GM12878 (cell line): ENCODE measurements at regions not wholly inside any gene's neighbourhood (a gene's known extent, or its start where the extent isn't known, plus 50 kb on each side); places are given as distances from the start of the nearest gene placed in this dataset.

Experiments used
- ATAC-seq: fragments of 200-7000 bp; cut with Tn5 transposase; 3 replicates; pipeline ENCODE4 v1.9.1; 2020; ENCODE audit warnings: mild to moderate bottlenecking, moderate library complexity
- BruUV-seq: library from RNA; stranded (reverse); fragments of 400-500 nt; replicated peaks from 2 replicates; lab custom pipeline; 2021; lab: Mats Ljungman, UMichigan
- CTCF ChIA-PET: fragments of 300-600 bp; sonication (Branson Sonifier 250); formaldehyde crosslinking; extraction: SDS; loops from one replicate; lab custom pipeline; 2021; ENCODE audit warnings: inconsistent platforms; lab: Yijun Ruan, JAX
- POLR2A ChIA-PET: fragments of 350-600 bp; formaldehyde crosslinking; extraction: SDS; loops from one replicate; lab custom pipeline; 2021; ENCODE audit warnings: inconsistent platforms; lab: Charles Lee
- RAD21 ChIA-PET: fragments of 300-600 bp; sonication (Branson Sonifier 250); formaldehyde crosslinking; loops from one replicate; lab custom pipeline; 2023; ENCODE audit warnings: antibody characterized with exemption; ENCODE audit not compliant: unreplicated experiment; lab: Charles Lee
- SMC1A ChIA-PET: fragments of 300-600 bp; sonication (Branson Sonifier 250); formaldehyde crosslinking; loops from one replicate; lab custom pipeline; 2023; ENCODE audit not compliant: unreplicated experiment, uncharacterized antibody; lab: Charles Lee
- DNase-seq: peaks from one replicate; pipeline ENCODE4 v3.0.0-alpha.2; 2011; ENCODE audit warnings: low read depth, low spot score
- FAIRE-seq: peaks from 3 replicates; lab custom pipeline; 2011; peaks lifted over from hg19 to GRCh38; lab: Jason Lieb, UNC
- H2AFZ ChIP-seq: 2 replicates; pipeline ENCODE4 v1.6.0; 2011; ENCODE audit warnings: low read depth, low read length, control low read depth; ENCODE audit not compliant: control insufficient read depth
- H3K27ac ChIP-seq: 2 replicates; pipeline ENCODE4 v1.5.1; 2011; ENCODE audit warnings: control low read depth; ENCODE audit not compliant: control insufficient read depth, insufficient read depth
- H3K27me3 ChIP-seq, 2 experiments: replicated peaks in 1 of 2; 2 replicates each; pipeline versions ENCODE4 v1.6.0 to v1.6.1; 2011; ENCODE audit warnings: low read length in 1 of 2; ENCODE audit not compliant: control insufficient read depth in 2 of 2, insufficient read depth in 2 of 2
- H3K36me3 ChIP-seq, 2 experiments: 2 replicates each; pipeline ENCODE4 v1.5.1; 2011; ENCODE audit warnings: low read length in 1 of 2; ENCODE audit not compliant: control insufficient read depth in 2 of 2, insufficient read depth in 2 of 2
- H3K4me1 ChIP-seq: 2 replicates; pipeline ENCODE4 v1.6.1; 2011; ENCODE audit warnings: mild to moderate bottlenecking, low read length, moderate library complexity, mixed read lengths; ENCODE audit not compliant: control insufficient read depth, insufficient read depth
- H3K4me2 ChIP-seq: 2 replicates; pipeline ENCODE4 v1.6.0; 2011; ENCODE audit warnings: control low read depth; ENCODE audit not compliant: control insufficient read depth, insufficient read depth
- H3K4me3 ChIP-seq: fragments of 200-600 bp; sonication (generic); 2 replicates; pipeline ENCODE4 v1.5.1; 2016
- H3K79me2 ChIP-seq: 2 replicates; pipeline ENCODE4 v1.6.0; 2011; ENCODE audit warnings: low read length; ENCODE audit not compliant: control insufficient read depth, insufficient read depth
- H3K9ac ChIP-seq: 2 replicates; pipeline ENCODE4 v1.8.0; 2011; ENCODE audit warnings: low read length, control low read depth, mixed read lengths; ENCODE audit not compliant: control insufficient read depth, insufficient read depth
- H3K9me3 ChIP-seq: replicated peaks from 3 replicates; pipeline ENCODE4 v1.5.1; 2011; ENCODE audit warnings: mild to moderate bottlenecking, low read length; ENCODE audit not compliant: control insufficient read depth, insufficient read depth
- H4K20me1 ChIP-seq: 2 replicates; pipeline ENCODE4 v1.6.0; 2011; ENCODE audit not compliant: control insufficient read depth, insufficient read depth
- ATF7 ChIP-seq: fragments of 450-650 bp; IDR thresholded peaks from 2 replicates; pipeline ENCODE4 v1.6.1; 2016; ENCODE audit warnings: low read depth, mild to moderate bottlenecking
- CHD4 ChIP-seq: fragments of 200-600 bp; sonication (generic); IDR thresholded peaks from 2 replicates; pipeline ENCODE4 v1.6.1; 2016; ENCODE audit warnings: mild to moderate bottlenecking
- ETV6 ChIP-seq, 2 experiments: fragments of 450-650 bp in 1 of 2; IDR thresholded peaks in 1 of 2; conservative IDR thresholded peaks in 1 of 2; 2 replicates each; pipeline ENCODE4 v1.6.1; 2014; ENCODE audit warnings: antibody characterized with exemption in 1 of 2, borderline replicate concordance in 1 of 2, low read depth in 1 of 2, mild to moderate bottlenecking in 1 of 2, moderate library complexity in 1 of 2
- HDAC6 ChIP-seq: fragments of 200-600 bp; sonication (generic); IDR thresholded peaks from one replicate; pipeline ENCODE4 v1.8.0; 2017; ENCODE audit warnings: antibody characterized with exemption; ENCODE audit not compliant: unreplicated experiment
- POLR2AphosphoS5 ChIP-seq: IDR thresholded peaks from 2 replicates; pipeline ENCODE4 v1.6.1; 2011; ENCODE audit warnings: mild to moderate bottlenecking, low read length, inconsistent platforms
- RELB ChIP-seq: fragments of 450-650 bp; IDR thresholded peaks from 2 replicates; pipeline ENCODE4 v1.6.1; 2017; ENCODE audit warnings: low read depth, mild to moderate bottlenecking, moderate library complexity
- WGBS: methylation state at CpG from one replicate; pipeline ENCODE4 v1.1.6; 2016; ENCODE audit warnings: low lambda C conversion rate; ENCODE audit not compliant: insufficient replicate concordance, insufficient coverage; ENCODE audit errors: missing lambda C conversion rate; 5-methylcytosine and 5-hydroxymethylcytosine counted together
- in situ Hi-C: fragments of 300-500 bp; cut with MboI; formaldehyde crosslinking; loops from 9 replicates; pipeline ENCODE4 v1.14.3; 2018; ENCODE audit warnings: mixed read lengths
- intact Hi-C: fragments of 100-400 bp; cut with micrococcal nuclease; formaldehyde crosslinking; loops from one replicate; pipeline ENCODE4 v1.14.2; 2022; ENCODE audit not compliant: unreplicated experiment

GRCh38 chr12:14075797-14076393 is 94.5 kb upstream of the GRIN2B start:
- DNase-seq (no peak), ATAC-seq (no peak), FAIRE-seq (no peak)
- in situ Hi-C loops, result no loop called here
- Histone ChIP-seq H4K20me1 (no peaks in the 10 kb centered on the region), H3K9ac (no peak overlapping the region), H3K4me1 (no peaks in the 10 kb centered on the region), H3K27me3 (no peaks in the 10 kb centered on the region), H2AFZ (no peak overlapping the region), H3K36me3 (no peaks in the 10 kb centered on the region), H3K4me2 (no peak overlapping the region), H3K9me3 (peaks cover 1% of the 10 kb centered on the region; the same call in 1 of the 3 replicates), H3K4me3 (no peak overlapping the region), H3K27ac (no peak overlapping the region), H3K79me2 (no peaks in the 10 kb centered on the region)
- CTCF ChIA-PET, result interaction anchor here (0.6 kb wide), 1 partner anchor 347 kb away, joined by 3 read pairs; no protein-coding TSS in a partner anchor
- intact Hi-C loops, result no loop called here
- 15% methylated on average over 2 of the region's 2 CpGs for WGBS
- SMC1A ChIA-PET, result no interaction called here
- RAD21 ChIA-PET, result interaction anchor here (0.5 kb wide), 1 partner anchor 1179 kb away, joined by 4 read pairs; no protein-coding TSS in a partner anchor
- POLR2A ChIA-PET, result no interaction called here
- TF ChIP-seq RELB, result no peak
- no peak for TF ChIP-seq ATF7
- no peak for TF ChIP-seq ETV6 (conservative IDR thresholded peaks at IDR 0.05 in 1 of 2, IDR thresholded peaks at IDR 0.05 in 1 of 2; ENCODE audit: borderline replicate concordance in 1 of 2, low read depth in 1 of 2)
- TF ChIP-seq POLR2AphosphoS5, result no peak
- TF ChIP-seq CHD4, result no peak
- no peak for TF ChIP-seq HDAC6
- BruUV-seq, result no TSS peak
